Endothelial cell of umbilical vein (primary cell): ENCODE measurements at regions not wholly inside any gene's neighbourhood (a gene's known extent, or its start where the extent isn't known, plus 50 kb on each side); places are given as distances from the start of the nearest gene placed in this dataset.

Experiments
- BruUV-seq: library from RNA; stranded (reverse); fragments of 400-500 nt; replicated peaks from 2 replicates; lab custom pipeline; 2021; lab: Mats Ljungman, UMichigan
- CTCF ChIA-PET: fragments of 300-600, 350-600 bp; sonication (Branson Sonifier 250); formaldehyde crosslinking; loops from one replicate; lab custom pipeline; 2021; ENCODE audit warnings: antibody characterized with exemption, inconsistent platforms; lab: Charles Lee
- POLR2A ChIA-PET: fragments of 300-600, 350-600 bp; sonication (Branson Sonifier 250); formaldehyde crosslinking; loops from one replicate; lab custom pipeline; 2021; ENCODE audit warnings: antibody characterized with exemption, inconsistent platforms; lab: Charles Lee
- DNase-seq: peaks from one replicate; pipeline ENCODE4 v3.0.0-alpha.2; 2011; ENCODE audit warnings: low read depth, low spot score
- FAIRE-seq: peaks from 2 replicates; lab custom pipeline; 2011; peaks lifted over from hg19 to GRCh38; lab: Jason Lieb, UNC
- H2AFZ ChIP-seq: 2 replicates; pipeline ENCODE4 v1.6.0; 2012; ENCODE audit warnings: low read depth, low read length, control low read depth, inconsistent platforms
- H3K27ac ChIP-seq: 2 replicates; pipeline ENCODE4 v1.5.1; 2011; ENCODE audit warnings: low read depth, mild to moderate bottlenecking, control low read depth, low read length, moderate library complexity; ENCODE audit not compliant: insufficient read depth
- H3K27me3 ChIP-seq, 2 experiments: 2 replicates each; pipeline versions ENCODE4 v1.6.0 to v1.6.1; 2011; ENCODE audit warnings: low read length in 2 of 2, mixed read lengths in 1 of 2; ENCODE audit not compliant: control insufficient read depth in 2 of 2, insufficient read depth in 2 of 2
- H3K36me3 ChIP-seq, 2 experiments: 2 replicates in 1 of 2; 3 replicates in 1 of 2; pipeline ENCODE4 v1.5.1; 2011; ENCODE audit warnings: low read length in 2 of 2, mild to moderate bottlenecking in 1 of 2, moderate library complexity in 1 of 2; ENCODE audit not compliant: control insufficient read depth in 2 of 2, insufficient read depth in 2 of 2; ENCODE audit errors: extremely low read depth in 1 of 2
- H3K4me1 ChIP-seq: 3 replicates; pipeline ENCODE4 v1.5.1; 2011; ENCODE audit warnings: mild to moderate bottlenecking, low read length; ENCODE audit not compliant: control insufficient read depth, insufficient read depth; ENCODE audit errors: extremely low read depth
- H3K4me2 ChIP-seq: 2 replicates; pipeline ENCODE4 v1.6.1; 2011; ENCODE audit warnings: low read length, control low read depth, mixed read lengths; ENCODE audit not compliant: insufficient read depth
- H3K4me3 ChIP-seq, 3 experiments: fragments of 200-600 bp in 1 of 3; sonication (generic), shearing (Covaris generic) in 1 of 3; replicated peaks in 1 of 3; 2 replicates each; pipeline ENCODE4 v1.5.1; 2011 to 2016; ENCODE audit warnings: control low read depth in 3 of 3, low read length in 3 of 3, mild to moderate bottlenecking in 2 of 3, inconsistent platforms in 1 of 3, low read depth in 1 of 3, moderate library complexity in 1 of 3; ENCODE audit not compliant: insufficient read depth in 1 of 3
- H3K79me2 ChIP-seq: 2 replicates; pipeline ENCODE4 v1.6.0; 2012; ENCODE audit warnings: low read length, inconsistent platforms; ENCODE audit not compliant: control insufficient read depth, insufficient read depth
- H3K9ac ChIP-seq: replicated peaks from 2 replicates; pipeline ENCODE3; 2011; ENCODE audit warnings: low read length, control low read depth; ENCODE audit not compliant: insufficient read depth; ENCODE audit errors: extremely low read depth
- H3K9me1 ChIP-seq: replicated peaks from 3 replicates; pipeline ENCODE4 v1.6.0; 2011; ENCODE audit warnings: mild to moderate bottlenecking, low read length; ENCODE audit not compliant: control insufficient read depth, insufficient read depth; ENCODE audit errors: extremely low read depth
- H3K9me3 ChIP-seq: replicated peaks from 2 replicates; pipeline ENCODE4 v1.5.1; 2012; ENCODE audit warnings: low read length, inconsistent platforms; ENCODE audit not compliant: control insufficient read depth, insufficient read depth
- H4K20me1 ChIP-seq: replicated peaks from 2 replicates; pipeline ENCODE3; 2011; ENCODE audit warnings: mild to moderate bottlenecking, low read length; ENCODE audit not compliant: control insufficient read depth, insufficient read depth; ENCODE audit errors: extremely low read depth
- EZH2 ChIP-seq: IDR thresholded peaks from 2 replicates; pipeline ENCODE4 v1.6.1; 2012; ENCODE audit warnings: borderline replicate concordance, low read depth, mild to moderate bottlenecking, moderate library complexity, low read length, inconsistent platforms; ENCODE audit not compliant: severe bottlenecking
- FOS ChIP-seq: IDR thresholded peaks from 2 replicates; pipeline ENCODE4 v1.6.1; 2011; ENCODE audit warnings: mild to moderate bottlenecking, low read length, moderate library complexity, borderline replicate concordance; ENCODE audit not compliant: insufficient read depth
- GATA2 ChIP-seq: IDR thresholded peaks from 2 replicates; pipeline ENCODE4 v1.7.0; 2011; ENCODE audit warnings: low read depth, mild to moderate bottlenecking, moderate library complexity, mixed read lengths, low read length; ENCODE audit not compliant: insufficient read length, insufficient read depth
- JUN ChIP-seq: IDR thresholded peaks from 2 replicates; pipeline ENCODE4 v1.6.1; 2011; ENCODE audit warnings: borderline replicate concordance, low read depth; ENCODE audit not compliant: insufficient read length, insufficient read depth
- MYC ChIP-seq: IDR thresholded peaks from one replicate; pipeline ENCODE4 v1.6.1; 2011; ENCODE audit warnings: mild to moderate bottlenecking, low read depth, low read length
- POLR2A ChIP-seq: IDR thresholded peaks from 2 replicates; pipeline ENCODE4 v1.6.1; 2012; ENCODE audit warnings: low read depth, mild to moderate bottlenecking, control low read depth, low read length
- POLR2AphosphoS5 ChIP-seq: IDR thresholded peaks from 2 replicates; pipeline ENCODE4 v1.6.1; 2012; ENCODE audit warnings: low read depth, mild to moderate bottlenecking, control low read depth, low read length, moderate library complexity; ENCODE audit not compliant: insufficient read depth
- dilution Hi-C: fragments of 300-500 bp; cut with MboI; formaldehyde crosslinking; loops from one replicate; pipeline ENCODE4 v1.15.0; 2019; ENCODE audit warnings: low sequenced_read_pairs; ENCODE audit not compliant: extremely low pct_ligation_motif_present
- intact Hi-C: fragments of 100-400 bp; cut with micrococcal nuclease; formaldehyde crosslinking; loops from one replicate; pipeline ENCODE4 v1.10.0; 2022
- TF ChIP-seq, protein P1 (sequence below): IDR thresholded peaks from 2 replicates; pipeline ENCODE4 v1.6.1; 2011; ENCODE audit not compliant: insufficient read depth, insufficient read length
- TF ChIP-seq, protein P2 (sequence below), 2 donors: IDR thresholded peaks; 1 replicate in 1 of 2; 2 replicates in 1 of 2; pipeline ENCODE4 v1.5.1; 2011; ENCODE audit warnings: low read length in 2 of 2, mild to moderate bottlenecking in 2 of 2, moderate library complexity in 2 of 2, control low read depth in 1 of 2, inconsistent platforms in 1 of 2, low read depth in 1 of 2; ENCODE audit not compliant: insufficient read depth in 1 of 2; ENCODE audit errors: extremely low read depth in 1 of 2

DNA sequence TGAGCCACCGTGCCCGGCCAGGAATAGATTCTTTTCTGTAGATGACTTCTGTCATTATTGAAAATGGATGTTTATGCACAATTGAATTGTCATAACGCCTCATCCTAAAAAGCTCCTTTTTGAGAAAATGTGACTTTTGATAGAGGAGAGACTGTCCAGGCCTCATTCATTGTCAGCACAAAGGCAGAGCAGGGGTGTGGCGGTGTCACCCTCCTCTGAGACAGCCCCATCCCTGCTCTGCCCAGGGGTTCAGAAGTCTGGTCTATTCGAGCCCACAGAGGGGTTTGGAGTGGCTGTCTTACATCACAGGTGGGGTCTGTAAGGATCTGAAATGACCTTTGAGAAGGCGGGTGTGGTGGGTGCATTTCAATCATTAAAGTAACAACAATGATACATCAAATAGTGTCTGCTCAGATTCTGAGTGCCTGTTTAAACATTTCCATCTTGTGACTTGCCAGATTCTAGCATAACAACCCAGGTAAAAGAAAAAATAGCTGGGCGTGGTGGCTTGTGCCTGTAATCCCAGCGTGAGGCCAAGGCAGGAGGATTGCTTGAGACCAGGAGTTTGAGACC, 161.0 kb downstream of the SEC14L1 start:
- ChIA-PET POLR2A (interaction anchor here (0.7 kb wide), 1 partner anchor 156 kb away, joined by 4 read pairs; no protein-coding TSS in a partner anchor), CTCF (no interaction called here)
- FAIRE-seq (no peak), DNase-seq (no peak)
- Histone ChIP-seq H3K9ac (no peak overlapping the region), H3K27me3 (peaks cover 0 to 5% of the 10 kb centered on the region in 2 experiments), H2AFZ (no peak overlapping the region), H3K9me1 (no peaks in the 10 kb centered on the region), H3K4me3 (no peak overlapping the region), H3K4me1 (peaks cover 3% of the 10 kb centered on the region), H4K20me1 (no peaks in the 10 kb centered on the region), H3K9me3 (no peaks in the 10 kb centered on the region), H3K27ac (no peak overlapping the region), H3K79me2 (no peaks in the 10 kb centered on the region), H3K36me3 (no peaks in the 10 kb centered on the region), H3K4me2 (no peak overlapping the region)
- no TSS peak for BruUV-seq
- dilution Hi-C loops: no loop called here
- no peak for TF ChIP-seq POLR2A
- no peak for TF ChIP-seq JUN
- TF ChIP-seq, protein P1, sequence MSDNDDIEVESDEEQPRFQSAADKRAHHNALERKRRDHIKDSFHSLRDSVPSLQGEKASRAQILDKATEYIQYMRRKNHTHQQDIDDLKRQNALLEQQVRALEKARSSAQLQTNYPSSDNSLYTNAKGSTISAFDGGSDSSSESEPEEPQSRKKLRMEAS: no peak
- TF ChIP-seq FOS: no peak
- TF ChIP-seq POLR2AphosphoS5: no peak
- no peak for TF ChIP-seq MYC
- intact Hi-C loops: no loop called here

DNA sequence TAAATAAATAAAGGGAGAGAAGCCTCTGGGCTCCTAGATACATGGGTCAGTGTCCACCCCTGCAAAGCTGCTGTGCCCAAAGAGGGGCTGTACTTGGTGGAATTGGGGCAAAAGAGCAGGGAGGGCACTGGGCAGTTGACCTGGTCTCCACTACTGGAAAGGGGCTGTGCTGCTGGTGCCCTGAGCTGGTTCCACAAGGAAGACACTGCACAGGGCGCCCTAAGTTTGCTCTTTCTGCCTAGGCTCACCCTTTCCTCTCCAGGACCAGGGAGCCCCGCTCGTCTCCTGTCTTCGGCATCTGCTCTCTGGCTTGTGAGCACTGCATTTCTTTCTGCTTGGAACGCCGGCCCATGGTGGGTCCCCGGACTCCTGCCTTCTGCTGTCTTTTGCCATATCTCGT, 161.9 kb downstream of the SEC14L1 start:
- no peak overlapping the region for H3K4me3 ChIP-seq
- no peaks in the 10 kb centered on the region for H3K9me3 ChIP-seq
- FAIRE-seq (no peak), DNase-seq (no peak)
- no peak overlapping the region for H3K4me2 ChIP-seq
- no TSS peak for BruUV-seq
- no peak overlapping the region for H2AFZ ChIP-seq
- intact Hi-C loops (no loop called here), dilution Hi-C loops (no loop called here)
- H3K27ac ChIP-seq: no peak overlapping the region
- peaks cover 3% of the 10 kb centered on the region for H3K4me1 ChIP-seq
- no peak for TF ChIP-seq POLR2A
- no peak for TF ChIP-seq MYC
- no peak for TF ChIP-seq EZH2
- TF ChIP-seq POLR2AphosphoS5: no peak
- TF ChIP-seq, protein P2, sequence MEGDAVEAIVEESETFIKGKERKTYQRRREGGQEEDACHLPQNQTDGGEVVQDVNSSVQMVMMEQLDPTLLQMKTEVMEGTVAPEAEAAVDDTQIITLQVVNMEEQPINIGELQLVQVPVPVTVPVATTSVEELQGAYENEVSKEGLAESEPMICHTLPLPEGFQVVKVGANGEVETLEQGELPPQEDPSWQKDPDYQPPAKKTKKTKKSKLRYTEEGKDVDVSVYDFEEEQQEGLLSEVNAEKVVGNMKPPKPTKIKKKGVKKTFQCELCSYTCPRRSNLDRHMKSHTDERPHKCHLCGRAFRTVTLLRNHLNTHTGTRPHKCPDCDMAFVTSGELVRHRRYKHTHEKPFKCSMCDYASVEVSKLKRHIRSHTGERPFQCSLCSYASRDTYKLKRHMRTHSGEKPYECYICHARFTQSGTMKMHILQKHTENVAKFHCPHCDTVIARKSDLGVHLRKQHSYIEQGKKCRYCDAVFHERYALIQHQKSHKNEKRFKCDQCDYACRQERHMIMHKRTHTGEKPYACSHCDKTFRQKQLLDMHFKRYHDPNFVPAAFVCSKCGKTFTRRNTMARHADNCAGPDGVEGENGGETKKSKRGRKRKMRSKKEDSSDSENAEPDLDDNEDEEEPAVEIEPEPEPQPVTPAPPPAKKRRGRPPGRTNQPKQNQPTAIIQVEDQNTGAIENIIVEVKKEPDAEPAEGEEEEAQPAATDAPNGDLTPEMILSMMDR (IDR thresholded peaks at IDR 0.05; ENCODE audit: extremely low read depth in 1 of 2, insufficient read depth in 1 of 2, low read depth in 1 of 2, low read length in 2 of 2): no peak
- TF ChIP-seq, protein P1: no peak
- no peak for TF ChIP-seq FOS
- TF ChIP-seq JUN: no peak
- no peak for TF ChIP-seq GATA2
- H4K20me1 ChIP-seq: no peaks in the 10 kb centered on the region
- peaks cover 0 to 2% of the 10 kb centered on the region in 2 experiments for H3K27me3 ChIP-seq
- H3K79me2 ChIP-seq: no peaks in the 10 kb centered on the region
- ChIA-PET CTCF (interaction anchor here (1.8 kb wide), 1 partner anchor 9 kb away, joined by 3 read pairs; no protein-coding TSS in a partner anchor), POLR2A (no interaction called here)
- no peaks in the 10 kb centered on the region for H3K9me1 ChIP-seq
- no peaks in the 10 kb centered on the region for H3K36me3 ChIP-seq
- no peak overlapping the region for H3K9ac ChIP-seq
